ENCODE measurements at regions not wholly inside any gene's neighbourhood (a gene's known extent, or its start where the extent isn't known, plus 50 kb on each side); places are given as distances from the start of the nearest gene placed in this dataset.

- no peak for TF ChIP-seq CTCF (IDR thresholded peaks at IDR 0.05)
- no peak overlapping the region for H3K27ac Mint-ChIP-seq (ENCODE audit: unreplicated experiment)
- DNase-seq (ENCODE audit: extremely low spot score, unreplicated experiment) = no peak
- H3K27me3 Mint-ChIP-seq (ENCODE audit: unreplicated experiment) = no peaks in the 10 kb centered on the region
- peaks cover 11% of the 10 kb centered on the region for H3K4me1 Mint-ChIP-seq (ENCODE audit: unreplicated experiment)
- H3K9me3 Mint-ChIP-seq (ENCODE audit: unreplicated experiment) = peaks cover 4% of the 10 kb centered on the region
- H3K4me3 Mint-ChIP-seq (ENCODE audit: unreplicated experiment) = no peak overlapping the region
- H3K36me3 Mint-ChIP-seq (ENCODE audit: unreplicated experiment) = no peaks in the 10 kb centered on the region
These were observed 585.5 kb downstream of the INHBA start for GRCh38 chr7:41117431-41117830.

DNA sequence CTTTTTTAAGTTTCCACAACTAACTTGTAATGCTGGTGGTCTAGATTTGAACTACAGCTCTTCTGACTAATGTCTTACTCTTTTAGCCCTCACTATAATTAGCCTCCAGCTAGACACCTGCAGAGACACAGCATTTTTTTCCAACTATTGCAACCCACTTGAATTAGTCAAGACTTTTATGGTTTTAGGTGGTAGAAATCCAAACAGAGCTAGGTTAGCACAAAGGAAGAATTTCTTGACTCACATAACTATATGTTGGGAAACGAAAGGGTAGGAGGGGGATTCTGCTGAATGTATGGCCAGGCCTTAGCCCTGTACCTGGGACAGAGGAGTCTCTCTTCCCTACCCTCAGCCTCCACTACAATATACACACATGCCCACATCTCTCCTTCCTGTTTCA lies 586.1 kb downstream of the INHBA start:
- peaks cover 4% of the 10 kb centered on the region for H3K9me3 Mint-ChIP-seq (ENCODE audit: unreplicated experiment)
- no peak for DNase-seq (ENCODE audit: extremely low spot score, unreplicated experiment)
- peaks cover 12% of the 10 kb centered on the region for H3K4me1 Mint-ChIP-seq (ENCODE audit: unreplicated experiment)
- no peaks in the 10 kb centered on the region for H3K36me3 Mint-ChIP-seq (ENCODE audit: unreplicated experiment)
- TF ChIP-seq CTCF (IDR thresholded peaks at IDR 0.05) = no peak
- no peak overlapping the region for H3K4me3 Mint-ChIP-seq (ENCODE audit: unreplicated experiment)
- H3K27me3 Mint-ChIP-seq (ENCODE audit: unreplicated experiment) = no peaks in the 10 kb centered on the region
- H3K27ac Mint-ChIP-seq (ENCODE audit: unreplicated experiment) = no peak overlapping the region

- no peak for DNase-seq (ENCODE audit: extremely low spot score, unreplicated experiment)
- no peak overlapping the region for H3K4me3 Mint-ChIP-seq (ENCODE audit: unreplicated experiment)
- H3K9me3 Mint-ChIP-seq (ENCODE audit: unreplicated experiment) = peaks cover 4% of the 10 kb centered on the region
- no peaks in the 10 kb centered on the region for H3K27me3 Mint-ChIP-seq (ENCODE audit: unreplicated experiment)
- H3K27ac Mint-ChIP-seq (ENCODE audit: unreplicated experiment) = no peak overlapping the region
- no peak for TF ChIP-seq CTCF (IDR thresholded peaks at IDR 0.05)
- peaks cover 11% of the 10 kb centered on the region for H3K4me1 Mint-ChIP-seq (ENCODE audit: unreplicated experiment)
- no peaks in the 10 kb centered on the region for H3K36me3 Mint-ChIP-seq (ENCODE audit: unreplicated experiment)
These were observed 586.6 kb downstream of the INHBA start for GRCh38 chr7:41116337-41116736.

GRCh38 chr7:41114691-41115090 lies 588.2 kb downstream of the INHBA start:
- H3K36me3 Mint-ChIP-seq (ENCODE audit: unreplicated experiment) = no peaks in the 10 kb centered on the region
- no peak for TF ChIP-seq CTCF (IDR thresholded peaks at IDR 0.05)
- H3K4me1 Mint-ChIP-seq (ENCODE audit: unreplicated experiment) = peaks cover 11% of the 10 kb centered on the region
- H3K27me3 Mint-ChIP-seq (ENCODE audit: unreplicated experiment) = no peaks in the 10 kb centered on the region
- H3K9me3 Mint-ChIP-seq (ENCODE audit: unreplicated experiment) = peaks cover 3% of the 10 kb centered on the region
- no peak overlapping the region for H3K27ac Mint-ChIP-seq (ENCODE audit: unreplicated experiment)
- no peak overlapping the region for H3K4me3 Mint-ChIP-seq (ENCODE audit: unreplicated experiment)
- DNase-seq (ENCODE audit: extremely low spot score, unreplicated experiment) = no peak

DNA sequence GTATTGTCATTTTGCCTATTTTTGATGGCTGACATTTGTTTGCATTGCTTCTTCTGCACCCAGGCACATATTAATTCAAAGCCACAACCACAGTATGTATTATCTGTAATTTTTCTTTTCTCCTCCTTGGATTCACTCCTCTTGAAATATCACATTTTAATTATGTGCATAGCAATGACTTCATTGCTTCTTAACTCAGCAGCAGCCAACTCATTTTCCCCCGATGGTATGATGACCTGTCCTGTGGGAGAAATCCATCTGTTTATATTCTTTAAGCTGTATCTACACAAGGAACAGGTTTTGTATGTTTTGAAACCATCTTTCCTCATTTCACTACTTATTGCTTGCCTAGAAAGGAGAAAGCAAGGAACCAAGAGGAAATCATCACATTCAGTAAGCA lies 588.8 kb downstream of the INHBA start:
- Mint-ChIP-seq H3K9me3 (ENCODE audit: unreplicated experiment) (no peaks in the 10 kb centered on the region), H3K27me3 (ENCODE audit: unreplicated experiment) (no peaks in the 10 kb centered on the region), H3K27ac (ENCODE audit: unreplicated experiment) (no peak overlapping the region), H3K36me3 (ENCODE audit: unreplicated experiment) (no peaks in the 10 kb centered on the region), H3K4me1 (ENCODE audit: unreplicated experiment) (peaks cover 14% of the 10 kb centered on the region), H3K4me3 (ENCODE audit: unreplicated experiment) (no peak overlapping the region)
- no peak for TF ChIP-seq CTCF (IDR thresholded peaks at IDR 0.05)
- DNase-seq (ENCODE audit: extremely low spot score, unreplicated experiment) = no peak

Data from osteocyte (in vitro differentiated cells).